ENCODE measurements at regions not wholly inside any gene's neighbourhood (a gene's known extent, or its start where the extent isn't known, plus 50 kb on each side); places are given as distances from the start of the nearest gene placed in this dataset.
A peak's percentile ranks its signal among the peaks of the same experiment; 100 is the strongest.

- Histone ChIP-seq H3K79me1 (ENCODE audit: low read length) (no peaks in the 10 kb centered on the region), H3K4me2 (ENCODE audit: low read length) (no peak overlapping the region), H3K4me3 (ENCODE audit: low read length) (no peak overlapping the region), H2BK15ac (replicated peaks; ENCODE audit: low read depth) (no peak overlapping the region), H3K4ac (ENCODE audit: low read depth, low read length) (no peak overlapping the region), H3K18ac (ENCODE audit: low read length) (no peak overlapping the region), H3K4me1 (ENCODE audit: control insufficient read depth, low read depth, low read length) (no peaks in the 10 kb centered on the region), H4K8ac (ENCODE audit: low read depth, low read length) (no peak overlapping the region), H4K5ac (ENCODE audit: low read length) (no peak overlapping the region), H3K79me2 (ENCODE audit: control insufficient read depth, insufficient read depth, low read length) (no peaks in the 10 kb centered on the region), H3K27me3 (ENCODE audit: insufficient read depth, low read length, poor library complexity) (no peaks in the 10 kb centered on the region), H3K27ac (ENCODE audit: low read depth, low read length) (no peak overlapping the region), H3K9ac (ENCODE audit: low read length) (no peak overlapping the region), H3K36me3 (ENCODE audit: control insufficient read depth, insufficient read depth, low read length) (no peaks in the 10 kb centered on the region), H3K56ac (ENCODE audit: low read length) (no peak overlapping the region), H2AK5ac (ENCODE audit: low read length) (no peak overlapping the region), H2BK5ac (ENCODE audit: low read length) (no peak overlapping the region), H3K23ac (ENCODE audit: low read length) (no peak overlapping the region), H2BK120ac (ENCODE audit: low read depth, low read length) (no peak overlapping the region)
- DNase-seq: peak; percentile 79
- WGBS (ENCODE audit: extremely low coverage, insufficient coverage, low lambda C conversion rate): no CpG with 5 or more reads among the region's 1 CpG
Measured at GRCh38 chr7:10874666-10875065, 99.0 kb upstream of the PHF14 start.

GRCh38 chr7:10875080-10875479 lies 98.6 kb upstream of the PHF14 start:
- H3K79me2 ChIP-seq (ENCODE audit: control insufficient read depth, insufficient read depth, low read length): no peaks in the 10 kb centered on the region
- no peaks in the 10 kb centered on the region for H3K4me1 ChIP-seq (ENCODE audit: control insufficient read depth, low read depth, low read length)
- H3K9ac ChIP-seq (ENCODE audit: low read length): no peak overlapping the region
- no peaks in the 10 kb centered on the region for H3K79me1 ChIP-seq (ENCODE audit: low read length)
- H2BK5ac ChIP-seq (ENCODE audit: low read length): no peak overlapping the region
- H3K27ac ChIP-seq (ENCODE audit: low read depth, low read length): no peak overlapping the region
- H2BK120ac ChIP-seq (ENCODE audit: low read depth, low read length): no peak overlapping the region
- H2AK5ac ChIP-seq (ENCODE audit: low read length): no peak overlapping the region
- H3K4me3 ChIP-seq (ENCODE audit: low read length): no peak overlapping the region
- no peak overlapping the region for H4K8ac ChIP-seq (ENCODE audit: low read depth, low read length)
- H3K4ac ChIP-seq (ENCODE audit: low read depth, low read length): no peak overlapping the region
- no peak overlapping the region for H2BK15ac ChIP-seq (replicated peaks; ENCODE audit: low read depth)
- no peak overlapping the region for H4K5ac ChIP-seq (ENCODE audit: low read length)
- H3K18ac ChIP-seq (ENCODE audit: low read length): no peak overlapping the region
- no peaks in the 10 kb centered on the region for H3K27me3 ChIP-seq (ENCODE audit: insufficient read depth, low read length, poor library complexity)
- H3K23ac ChIP-seq (ENCODE audit: low read length): no peak overlapping the region
- no peak overlapping the region for H3K4me2 ChIP-seq (ENCODE audit: low read length)
- H3K56ac ChIP-seq (ENCODE audit: low read length): no peak overlapping the region
- DNase-seq: no peak
- H3K36me3 ChIP-seq (ENCODE audit: control insufficient read depth, insufficient read depth, low read length): no peaks in the 10 kb centered on the region
- no CpG with 5 or more reads among the region's 2 CpGs for WGBS (ENCODE audit: extremely low coverage, insufficient coverage, low lambda C conversion rate)

- H3K4me2 ChIP-seq (ENCODE audit: low read length): no peak overlapping the region
- no peak overlapping the region for H3K18ac ChIP-seq (ENCODE audit: low read length)
- no peak overlapping the region for H2BK120ac ChIP-seq (ENCODE audit: low read depth, low read length)
- H3K56ac ChIP-seq (ENCODE audit: low read length): no peak overlapping the region
- no peaks in the 10 kb centered on the region for H3K79me2 ChIP-seq (ENCODE audit: control insufficient read depth, insufficient read depth, low read length)
- no peak overlapping the region for H2BK5ac ChIP-seq (ENCODE audit: low read length)
- DNase-seq: no peak
- H3K9ac ChIP-seq (ENCODE audit: low read length): no peak overlapping the region
- no peak overlapping the region for H2AK5ac ChIP-seq (ENCODE audit: low read length)
- no peaks in the 10 kb centered on the region for H3K36me3 ChIP-seq (ENCODE audit: control insufficient read depth, insufficient read depth, low read length)
- H3K23ac ChIP-seq (ENCODE audit: low read length): no peak overlapping the region
- no CpG with 5 or more reads among the region's 7 CpGs for WGBS (ENCODE audit: extremely low coverage, insufficient coverage, low lambda C conversion rate)
- no peak overlapping the region for H4K8ac ChIP-seq (ENCODE audit: low read depth, low read length)
- no peaks in the 10 kb centered on the region for H3K27me3 ChIP-seq (ENCODE audit: insufficient read depth, low read length, poor library complexity)
- no peak overlapping the region for H3K27ac ChIP-seq (ENCODE audit: low read depth, low read length)
- no peak overlapping the region for H3K4me3 ChIP-seq (ENCODE audit: low read length)
- no peak overlapping the region for H4K5ac ChIP-seq (ENCODE audit: low read length)
- no peaks in the 10 kb centered on the region for H3K79me1 ChIP-seq (ENCODE audit: low read length)
- no peaks in the 10 kb centered on the region for H3K4me1 ChIP-seq (ENCODE audit: control insufficient read depth, low read depth, low read length)
- no peak overlapping the region for H3K4ac ChIP-seq (ENCODE audit: low read depth, low read length)
- H2BK15ac ChIP-seq (replicated peaks; ENCODE audit: low read depth): no peak overlapping the region
Measured at GRCh38 chr7:10888861-10889260, 84.8 kb upstream of the PHF14 start.

GRCh38 chr7:10889266-10889898 lies 84.3 kb upstream of the PHF14 start:
- Histone ChIP-seq H3K79me2 (ENCODE audit: control insufficient read depth, insufficient read depth, low read length) (no peaks in the 10 kb centered on the region), H2AK5ac (ENCODE audit: low read length) (no peak overlapping the region), H3K9ac (ENCODE audit: low read length) (no peak overlapping the region), H2BK15ac (replicated peaks; ENCODE audit: low read depth) (no peak overlapping the region), H3K18ac (ENCODE audit: low read length) (no peak overlapping the region), H3K36me3 (ENCODE audit: control insufficient read depth, insufficient read depth, low read length) (no peaks in the 10 kb centered on the region), H3K27ac (ENCODE audit: low read depth, low read length) (no peak overlapping the region), H2BK5ac (ENCODE audit: low read length) (no peak overlapping the region), H3K27me3 (ENCODE audit: insufficient read depth, low read length, poor library complexity) (no peaks in the 10 kb centered on the region), H4K8ac (ENCODE audit: low read depth, low read length) (no peak overlapping the region), H3K79me1 (ENCODE audit: low read length) (no peaks in the 10 kb centered on the region), H3K4me3 (ENCODE audit: low read length) (no peak overlapping the region), H2BK120ac (ENCODE audit: low read depth, low read length) (no peak overlapping the region), H3K4me2 (ENCODE audit: low read length) (no peak overlapping the region), H4K5ac (ENCODE audit: low read length) (no peak overlapping the region), H3K4ac (ENCODE audit: low read depth, low read length) (no peak overlapping the region), H3K4me1 (ENCODE audit: control insufficient read depth, low read depth, low read length) (no peaks in the 10 kb centered on the region), H3K23ac (ENCODE audit: low read length) (no peak overlapping the region), H3K56ac (ENCODE audit: low read length) (no peak overlapping the region)
- no CpG with 5 or more reads among the region's 10 CpGs for WGBS (ENCODE audit: extremely low coverage, insufficient coverage, low lambda C conversion rate)
- peak; percentile 64 for DNase-seq

- no peaks in the 10 kb centered on the region for H3K79me1 ChIP-seq (ENCODE audit: low read length)
- H2BK120ac ChIP-seq (ENCODE audit: low read depth, low read length): no peak overlapping the region
- H3K18ac ChIP-seq (ENCODE audit: low read length): no peak overlapping the region
- no peaks in the 10 kb centered on the region for H3K27me3 ChIP-seq (ENCODE audit: insufficient read depth, low read length, poor library complexity)
- H4K5ac ChIP-seq (ENCODE audit: low read length): no peak overlapping the region
- H3K4me2 ChIP-seq (ENCODE audit: low read length): no peak overlapping the region
- H3K79me2 ChIP-seq (ENCODE audit: control insufficient read depth, insufficient read depth, low read length): no peaks in the 10 kb centered on the region
- no peaks in the 10 kb centered on the region for H3K4me1 ChIP-seq (ENCODE audit: control insufficient read depth, low read depth, low read length)
- H3K4ac ChIP-seq (ENCODE audit: low read depth, low read length): no peak overlapping the region
- no peak overlapping the region for H2BK15ac ChIP-seq (replicated peaks; ENCODE audit: low read depth)
- H2BK5ac ChIP-seq (ENCODE audit: low read length): no peak overlapping the region
- H3K27ac ChIP-seq (ENCODE audit: low read depth, low read length): no peak overlapping the region
- H4K8ac ChIP-seq (ENCODE audit: low read depth, low read length): no peak overlapping the region
- peak; percentile 83 for DNase-seq
- no CpG with 5 or more reads among the region's 9 CpGs for WGBS (ENCODE audit: extremely low coverage, insufficient coverage, low lambda C conversion rate)
- no peaks in the 10 kb centered on the region for H3K36me3 ChIP-seq (ENCODE audit: control insufficient read depth, insufficient read depth, low read length)
- no peak overlapping the region for H3K23ac ChIP-seq (ENCODE audit: low read length)
- H3K56ac ChIP-seq (ENCODE audit: low read length): peak overlapping the region; percentile 7
- no peak overlapping the region for H2AK5ac ChIP-seq (ENCODE audit: low read length)
- H3K9ac ChIP-seq (ENCODE audit: low read length): no peak overlapping the region
- no peak overlapping the region for H3K4me3 ChIP-seq (ENCODE audit: low read length)
Measured at GRCh38 chr7:10908600-10908999, 65.1 kb upstream of the PHF14 start.

GRCh38 chr7:10910447-10910846 lies 63.2 kb upstream of the PHF14 start:
- H3K27ac ChIP-seq (ENCODE audit: low read depth, low read length): no peak overlapping the region
- H3K36me3 ChIP-seq (ENCODE audit: control insufficient read depth, insufficient read depth, low read length): no peaks in the 10 kb centered on the region
- H3K9ac ChIP-seq (ENCODE audit: low read length): no peak overlapping the region
- H3K18ac ChIP-seq (ENCODE audit: low read length): no peak overlapping the region
- H3K79me1 ChIP-seq (ENCODE audit: low read length): no peaks in the 10 kb centered on the region
- no peaks in the 10 kb centered on the region for H3K27me3 ChIP-seq (ENCODE audit: insufficient read depth, low read length, poor library complexity)
- no peak overlapping the region for H4K8ac ChIP-seq (ENCODE audit: low read depth, low read length)
- H3K23ac ChIP-seq (ENCODE audit: low read length): no peak overlapping the region
- no peak overlapping the region for H3K4me2 ChIP-seq (ENCODE audit: low read length)
- H3K4me1 ChIP-seq (ENCODE audit: control insufficient read depth, low read depth, low read length): no peaks in the 10 kb centered on the region
- no peak overlapping the region for H2BK120ac ChIP-seq (ENCODE audit: low read depth, low read length)
- DNase-seq: no peak
- no CpG with 5 or more reads among the region's 2 CpGs for WGBS (ENCODE audit: extremely low coverage, insufficient coverage, low lambda C conversion rate)
- no peaks in the 10 kb centered on the region for H3K79me2 ChIP-seq (ENCODE audit: control insufficient read depth, insufficient read depth, low read length)
- no peak overlapping the region for H3K56ac ChIP-seq (ENCODE audit: low read length)
- H2AK5ac ChIP-seq (ENCODE audit: low read length): no peak overlapping the region
- no peak overlapping the region for H3K4ac ChIP-seq (ENCODE audit: low read depth, low read length)
- no peak overlapping the region for H2BK5ac ChIP-seq (ENCODE audit: low read length)
- no peak overlapping the region for H4K5ac ChIP-seq (ENCODE audit: low read length)
- H2BK15ac ChIP-seq (replicated peaks; ENCODE audit: low read depth): no peak overlapping the region
- no peak overlapping the region for H3K4me3 ChIP-seq (ENCODE audit: low read length)
